Medulla oblongata (tissue), 1 donor: ENCODE measurements at regions not wholly inside any gene's neighbourhood (a gene's known extent, or its start where the extent isn't known, plus 50 kb on each side); places are given as distances from the start of the nearest gene placed in this dataset.

Source experiments
- DNase-seq: peaks from one replicate; pipeline ENCODE4 v3.0.0-alpha.2; 2015; ENCODE audit errors: extremely low spot score

DNA sequence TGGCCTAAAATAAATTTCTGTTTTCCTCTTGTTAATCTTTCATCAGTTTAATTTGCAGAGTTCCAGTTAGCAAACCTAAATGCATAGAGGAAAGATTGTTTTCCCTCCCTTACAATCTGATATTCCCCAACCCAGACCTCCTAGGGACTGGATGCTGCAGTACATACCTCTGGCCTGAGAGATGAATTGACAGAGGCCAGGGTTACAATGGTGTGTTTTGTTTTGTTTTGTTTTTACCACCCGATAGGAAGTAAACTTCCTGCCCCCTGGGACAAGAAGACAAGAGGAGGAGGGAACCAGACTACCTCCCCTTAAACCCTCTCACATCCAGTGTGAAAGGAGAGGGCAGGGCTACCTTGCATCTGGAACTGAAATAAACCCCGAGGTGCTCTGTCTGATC lies 319.0 kb downstream of the LRFN2 start:
- DNase-seq: no peak

GRCh38 chr6:40265615-40266014 lies 321.5 kb downstream of the LRFN2 start:
- no peak for DNase-seq

DNA sequence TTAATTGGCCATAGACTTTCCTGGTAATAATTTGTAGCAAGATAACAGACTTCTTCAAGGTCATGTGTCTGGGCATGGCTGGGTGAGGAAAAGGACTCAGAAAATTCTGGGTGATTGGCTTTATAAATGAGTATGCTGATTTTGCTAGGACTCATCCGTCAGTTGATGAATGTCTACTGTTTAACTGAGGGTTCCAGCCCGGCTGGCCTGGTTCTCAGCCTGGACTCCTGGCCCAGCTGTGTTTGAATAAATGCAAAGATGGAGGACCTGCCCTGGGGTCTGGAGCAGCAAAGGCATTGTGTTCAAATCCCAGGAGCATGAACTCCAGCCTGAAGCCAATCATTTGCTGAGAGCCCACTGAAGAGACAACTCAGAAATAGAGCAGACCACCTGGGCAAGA lies 323.2 kb downstream of the LRFN2 start:
- no peak for DNase-seq

DNA sequence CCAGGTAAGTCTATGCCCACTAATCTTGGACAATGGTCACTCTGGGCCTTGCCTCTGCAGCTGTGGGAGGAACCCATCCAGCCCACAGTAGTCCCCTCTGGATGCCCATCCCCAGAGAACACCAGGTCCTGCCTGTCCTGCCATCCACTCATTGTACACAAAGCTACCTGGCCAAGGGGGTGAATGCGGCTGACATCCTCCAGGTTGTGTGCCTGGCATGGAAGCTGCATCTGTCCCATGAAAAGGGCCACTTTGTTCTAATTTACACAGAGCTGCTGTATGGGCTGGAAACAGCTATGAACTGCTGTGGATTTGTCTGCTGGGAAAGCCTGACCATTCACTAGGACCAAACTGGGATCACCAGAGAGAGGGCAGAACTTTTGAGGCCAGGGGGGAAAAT lies 324.8 kb downstream of the LRFN2 start:
- DNase-seq: no peak

GRCh38 chr6:40258531-40258930 lies 324.3 kb upstream of the MOCS1 start:
- DNase-seq: no peak

- no peak for DNase-seq
These were observed 322.6 kb upstream of the MOCS1 start for GRCh38 chr6:40256831-40257230.

DNA sequence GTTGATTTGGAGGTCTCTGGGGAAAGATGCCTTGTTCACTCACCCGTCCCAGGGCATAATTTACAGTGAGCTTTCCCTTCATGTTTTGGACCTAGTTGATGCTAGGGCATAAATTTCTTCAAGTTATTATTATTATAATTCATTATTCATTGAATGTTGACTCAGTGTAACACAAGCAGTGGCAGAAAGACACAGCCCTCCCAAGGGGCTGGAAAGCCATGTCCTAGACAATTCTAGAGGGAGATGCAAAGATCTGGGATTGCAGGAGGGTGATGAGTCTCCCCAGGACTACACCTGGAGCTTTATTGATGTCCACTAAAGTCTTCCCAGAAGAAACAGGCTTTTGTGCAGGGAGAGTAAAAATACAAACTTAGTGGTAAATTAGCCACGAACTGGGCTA lies 322.0 kb upstream of the MOCS1 start:
- DNase-seq: no peak

- no peak for DNase-seq
These were observed 319.2 kb upstream of the MOCS1 start for GRCh38 chr6:40253420-40253819.

GRCh38 chr6:40252531-40253258 lies 318.4 kb upstream of the MOCS1 start:
- DNase-seq: no peak

DNA sequence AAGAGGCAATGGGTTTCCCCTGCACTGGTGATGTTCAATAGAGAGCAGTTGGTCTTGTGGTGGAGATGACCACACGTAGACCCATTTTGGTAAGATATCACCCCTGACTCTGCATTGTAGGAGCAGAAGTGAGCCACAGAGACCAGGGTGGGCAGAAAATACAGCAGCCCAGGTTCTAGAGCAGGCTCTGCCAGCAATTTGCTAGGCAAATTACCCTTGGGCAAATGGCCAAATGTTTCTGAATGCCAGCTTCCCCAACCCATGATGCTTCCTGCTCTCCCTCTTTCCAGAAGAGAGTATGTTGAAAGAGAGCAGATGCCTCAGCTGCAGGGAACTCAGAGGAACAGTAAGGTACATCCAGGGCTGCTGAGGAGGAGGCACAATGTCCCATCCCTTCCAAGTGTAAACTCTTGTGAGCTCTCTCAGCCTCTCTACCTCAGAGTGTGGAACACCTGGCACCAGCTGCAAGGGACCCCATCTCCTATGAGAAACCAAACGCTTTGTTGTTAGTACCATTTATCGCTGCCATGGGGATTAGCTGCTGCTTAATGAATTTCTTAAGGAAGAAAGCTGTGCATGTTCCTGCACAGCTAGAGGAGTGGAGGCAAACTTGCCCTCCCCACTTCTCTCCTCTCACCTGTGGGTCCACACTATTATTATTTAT lies 317.5 kb upstream of the MOCS1 start:
- no peak for DNase-seq

DNA sequence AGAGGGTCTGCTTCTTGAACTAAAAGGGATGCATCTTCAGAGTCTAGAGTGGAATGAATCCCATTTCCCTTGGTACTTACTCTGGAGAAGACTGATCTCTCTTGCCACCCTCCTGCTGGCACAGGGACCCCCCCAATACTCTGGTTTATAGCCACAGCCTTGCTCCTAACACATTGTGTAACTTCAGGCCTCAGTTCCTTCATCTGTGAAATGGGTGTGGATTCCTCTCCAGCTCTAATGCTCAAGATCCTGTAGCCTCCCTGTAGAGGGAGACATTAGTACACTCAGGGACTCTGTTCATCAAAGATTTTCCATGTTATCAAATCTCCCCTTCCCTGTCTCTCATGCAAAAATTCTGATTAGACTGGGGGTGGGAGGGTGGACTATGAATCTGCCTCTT lies 315.7 kb upstream of the MOCS1 start:
- no peak for DNase-seq

- no peak for DNase-seq
These were observed 313.4 kb upstream of the MOCS1 start for GRCh38 chr6:40247516-40248115.

DNA sequence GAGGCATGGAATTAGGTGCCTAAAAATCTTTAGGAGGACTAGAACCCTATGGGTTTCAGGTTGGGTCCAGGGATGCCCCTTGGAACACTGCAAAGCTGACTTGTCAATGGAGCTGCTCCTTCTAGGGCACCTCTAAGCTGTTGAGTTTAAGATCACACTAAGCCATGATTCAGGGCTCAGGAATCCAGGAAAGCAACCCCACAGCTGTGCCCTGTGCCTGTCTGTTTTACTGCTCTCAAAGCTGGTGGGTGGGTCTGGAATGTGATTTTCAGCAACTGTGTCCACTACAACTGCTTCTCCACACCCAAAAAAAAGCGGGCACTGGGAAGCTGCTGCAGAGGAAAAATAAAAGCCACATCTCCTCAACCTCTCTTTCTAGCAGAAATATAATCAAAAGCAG lies 310.4 kb upstream of the MOCS1 start:
- DNase-seq: no peak

DNA sequence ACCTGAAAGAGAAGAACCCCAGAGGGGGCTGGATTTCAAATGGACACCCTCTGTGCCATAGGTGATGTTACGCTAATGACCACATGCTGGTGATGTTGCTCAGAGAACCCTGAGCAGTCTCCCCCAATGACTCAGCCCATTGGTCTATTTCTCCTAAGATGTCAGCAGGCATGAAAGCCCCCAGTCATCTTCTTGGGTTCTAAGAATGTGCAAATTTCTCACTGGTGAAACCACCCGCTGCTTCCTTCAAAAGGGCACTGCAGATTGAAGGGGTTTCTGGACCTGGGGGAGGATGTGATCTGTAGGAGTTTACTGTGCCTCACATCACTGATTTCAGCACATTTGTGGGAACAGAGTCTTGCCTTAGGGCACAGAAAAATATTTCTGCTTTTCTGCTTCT lies 298.4 kb upstream of the MOCS1 start:
- DNase-seq: no peak

- no peak for DNase-seq
These were observed 293.5 kb upstream of the MOCS1 start for GRCh38 chr6:40227735-40228134.

GRCh38 chr6:40222354-40222753 lies 288.1 kb upstream of the MOCS1 start:
- no peak for DNase-seq

DNA sequence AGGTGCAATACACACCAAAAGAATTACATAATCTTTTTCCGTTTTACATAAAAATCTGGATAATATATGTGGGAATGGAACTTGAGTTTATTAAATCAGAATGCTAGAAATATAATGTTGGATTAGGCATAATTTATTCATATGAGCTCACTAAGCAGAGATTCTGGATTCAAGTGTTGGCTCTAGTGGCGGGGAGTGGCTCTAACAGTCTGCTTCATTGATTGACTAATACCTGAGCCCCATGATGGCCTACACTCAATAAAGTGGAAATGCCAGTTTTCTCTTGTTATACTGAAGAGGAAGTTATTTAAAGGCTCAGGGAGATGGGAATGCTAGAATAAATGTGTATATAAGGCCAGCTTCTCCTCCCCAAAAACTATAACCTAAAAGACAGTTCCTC lies 285.5 kb upstream of the MOCS1 start:
- no peak for DNase-seq

DNA sequence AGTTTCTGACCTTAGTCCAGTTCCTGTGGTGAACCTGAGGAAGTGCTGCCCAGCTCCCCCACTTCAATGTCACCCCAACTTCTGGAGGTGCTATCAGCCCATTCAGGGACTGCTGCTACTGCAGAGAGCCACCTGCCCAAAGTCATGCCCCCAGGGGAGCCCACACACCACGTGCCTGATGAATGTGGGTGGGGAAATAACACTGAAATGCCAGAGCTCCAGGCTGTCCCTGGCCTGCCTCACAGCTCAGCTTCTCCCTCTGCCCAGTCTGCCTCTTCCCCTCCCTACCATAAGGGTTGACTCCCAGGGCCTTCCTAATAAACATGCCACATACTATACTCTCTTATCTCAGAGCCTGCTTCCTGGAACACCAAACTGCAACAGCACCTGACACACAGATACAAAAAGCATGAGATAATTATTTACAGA lies 276.4 kb upstream of the MOCS1 start:
- no peak for DNase-seq

- no peak for DNase-seq
These were observed 271.5 kb upstream of the MOCS1 start for GRCh38 chr6:40205801-40206200.

GRCh38 chr6:40205004-40205403 lies 270.7 kb upstream of the MOCS1 start:
- DNase-seq: no peak

DNA sequence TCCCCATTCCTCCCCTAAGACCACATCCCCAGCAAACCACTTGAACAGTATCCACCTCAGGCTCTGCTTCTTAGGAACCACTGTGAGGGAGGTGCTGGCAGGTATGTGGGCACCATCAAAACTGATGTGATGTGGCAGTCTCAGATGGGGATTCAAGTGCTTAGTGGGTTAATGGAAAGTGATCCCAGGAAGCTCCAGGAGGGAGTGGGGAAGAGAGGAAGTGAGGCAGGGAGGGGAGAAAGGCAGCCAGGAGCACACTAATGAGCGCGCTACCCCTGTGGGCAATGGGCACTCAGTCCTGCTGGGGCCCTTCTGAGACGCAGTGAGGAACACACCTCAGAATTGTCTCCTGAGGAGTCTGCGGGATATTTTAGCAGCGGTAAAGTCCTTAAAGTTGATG lies 263.1 kb upstream of the MOCS1 start:
- DNase-seq: no peak

DNA sequence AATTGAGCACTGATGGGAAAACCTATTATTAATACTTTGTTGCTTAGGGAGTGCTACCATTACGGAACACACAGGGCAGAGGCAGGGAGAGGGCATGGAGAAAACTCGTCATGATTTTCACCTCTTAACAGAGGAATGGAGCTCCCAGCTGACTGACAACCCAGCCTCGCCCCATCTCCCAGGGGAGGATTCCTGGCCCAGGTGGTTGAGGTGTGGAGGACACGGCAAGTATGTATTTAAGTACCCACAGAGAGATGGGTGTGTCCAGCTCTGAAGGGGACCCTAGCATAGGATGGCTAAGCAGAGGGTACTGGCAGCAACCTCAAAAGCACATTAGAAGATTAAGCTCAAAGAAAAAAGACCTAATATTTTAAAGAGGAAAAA lies 261.9 kb upstream of the MOCS1 start:
- no peak for DNase-seq

DNA sequence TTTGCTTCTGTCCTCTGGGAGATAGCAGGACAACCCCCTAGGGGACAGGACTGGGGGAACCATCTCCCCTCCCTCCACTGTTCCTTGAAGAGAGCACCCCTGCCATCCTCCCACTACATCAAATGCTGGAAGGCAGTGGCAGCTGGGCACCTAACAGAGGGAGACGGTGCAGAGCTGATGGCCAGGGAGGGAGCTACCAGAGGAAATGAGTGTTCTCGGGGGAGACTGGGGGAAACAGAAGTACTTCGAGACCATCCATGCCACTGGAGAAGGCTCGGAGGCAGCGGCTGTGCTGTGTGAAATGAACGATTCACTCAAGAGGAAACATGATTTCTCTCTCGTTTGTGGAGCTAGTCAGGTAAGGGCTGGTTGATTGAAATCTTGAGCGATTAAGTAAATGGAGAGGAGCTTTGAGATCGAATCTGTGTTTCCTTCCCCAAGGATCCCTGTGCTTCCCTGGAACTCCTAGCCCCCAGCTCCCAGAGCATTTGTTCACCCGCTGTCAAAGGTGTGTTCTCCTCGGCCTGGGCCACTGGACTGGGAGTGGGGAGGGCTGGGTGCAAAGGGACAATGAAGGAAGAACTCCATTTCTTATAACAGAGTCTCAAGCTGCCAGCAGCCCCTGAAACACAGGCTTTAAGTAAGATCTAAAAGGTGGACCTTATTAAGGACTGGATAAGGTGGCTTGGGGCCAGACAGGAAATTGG lies 261.3 kb upstream of the MOCS1 start:
- DNase-seq: no peak
